K562 (cell line): ENCODE measurements at regions not wholly inside any gene's neighbourhood (a gene's known extent, or its start where the extent isn't known, plus 50 kb on each side); places are given as distances from the start of the nearest gene placed in this dataset.
A peak's percentile ranks its signal among the peaks of the same experiment; 100 is the strongest.
"Not testable (repeated sequence)": the region's sequence is repeated elsewhere in the genome, so short reads cannot be mapped to it uniquely, and the experiment has no call there.

Experiments
- ATAC-seq: fragments of 200-7000 bp; cut with Tn5 transposase; 3 replicates; pipeline ENCODE4 v1.9.1; 2020; ENCODE audit warnings: moderate library complexity
- BruUV-seq: library from RNA; stranded (reverse); fragments of 400-500 nt; replicated peaks from 2 replicates; lab custom pipeline; 2021; lab: Mats Ljungman, UMichigan
- CTCF ChIA-PET: fragments of 300-600 bp; formaldehyde crosslinking; extraction: SDS; loops from one replicate; lab custom pipeline; 2021; ENCODE audit warnings: low intra/inter-chr PET ratio; lab: Yijun Ruan, JAX
- POLR2A ChIA-PET: fragments of 300-600, 350-650 bp; sonication (Branson Sonifier 250); formaldehyde crosslinking; extraction: SDS; loops from one replicate; lab custom pipeline; 2021; ENCODE audit warnings: antibody characterized with exemption, inconsistent platforms; lab: Yijun Ruan, JAX
- DNase-seq, 4 experiments: peaks; one replicate each; pipeline versions ENCODE4 v3.0.0 to v3.0.0-alpha.2; 2011 to 2018; ENCODE audit warnings: low spot score in 3 of 4, mixed read lengths in 3 of 4; ENCODE audit errors: extremely low read depth in 1 of 4
- FAIRE-seq: peaks from 2 replicates; lab custom pipeline; 2011; peaks lifted over from hg19 to GRCh38; lab: Jason Lieb, UNC
- H2AFZ ChIP-seq: 2 replicates; pipeline ENCODE4 v1.6.0; 2011; ENCODE audit warnings: low read depth, low read length, control low read depth, inconsistent platforms
- H3K27ac ChIP-seq: fragments of 200-600 bp; 3 replicates; pipeline ENCODE4 v1.8.0; 2011; ENCODE audit warnings: low read depth, mild to moderate bottlenecking, control low read depth, inconsistent platforms, low read length, moderate library complexity, mixed read lengths; ENCODE audit errors: extremely low read depth
- H3K27me3 ChIP-seq, 2 experiments: fragments of 300-600 bp in 1 of 2; 2 replicates in 1 of 2; 3 replicates in 1 of 2; pipeline versions ENCODE4 v1.6.0 to v1.8.0; 2011; ENCODE audit warnings: inconsistent platforms in 2 of 2, low read length in 2 of 2, mild to moderate bottlenecking in 1 of 2, mixed read lengths in 1 of 2, moderate library complexity in 1 of 2; ENCODE audit not compliant: control insufficient read depth in 2 of 2, insufficient read depth in 2 of 2
- H3K36me3 ChIP-seq: fragments of 300-600 bp; 3 replicates; pipeline ENCODE4 v1.8.0; 2011; ENCODE audit warnings: mild to moderate bottlenecking, low read length, inconsistent platforms; ENCODE audit not compliant: control insufficient read depth, insufficient read depth
- H3K4me1 ChIP-seq, 2 experiments: fragments of 200-600 bp in 1 of 2; replicated peaks in 1 of 2; 2 replicates in 1 of 2; 3 replicates in 1 of 2; pipeline versions ENCODE4 v1.5.1 to v1.8.0; 2011; ENCODE audit warnings: inconsistent platforms in 2 of 2, low read length in 2 of 2, mild to moderate bottlenecking in 1 of 2, mixed read lengths in 1 of 2, moderate library complexity in 1 of 2; ENCODE audit not compliant: control insufficient read depth in 2 of 2, insufficient read depth in 2 of 2
- H3K4me2 ChIP-seq: 2 replicates; pipeline ENCODE4 v1.6.1; 2011; ENCODE audit warnings: low read length, control low read depth, inconsistent platforms, mixed read lengths; ENCODE audit not compliant: insufficient read depth
- H3K4me3 ChIP-seq: fragments of 200-600 bp; sonication (generic), shearing (Covaris generic); 2 replicates; pipeline ENCODE4 v1.5.1; 2016; ENCODE audit warnings: control low read depth, inconsistent platforms
- H3K79me2 ChIP-seq: fragments of 200-600 bp; 3 replicates; pipeline ENCODE4 v1.8.0; 2011; ENCODE audit warnings: low read length, inconsistent platforms; ENCODE audit not compliant: control insufficient read depth, insufficient read depth
- H3K9ac ChIP-seq, 2 experiments: 2 replicates each; pipeline versions ENCODE4 v1.6.0 to v1.6.1; 2011; ENCODE audit warnings: low read depth in 2 of 2, low read length in 2 of 2, control low read depth in 1 of 2, inconsistent platforms in 1 of 2, mild to moderate bottlenecking in 1 of 2, mixed read lengths in 1 of 2; ENCODE audit not compliant: insufficient read depth in 1 of 2
- H3K9me1 ChIP-seq: one replicate; pipeline ENCODE4 v1.6.0; 2011; ENCODE audit warnings: inconsistent platforms, mild to moderate bottlenecking, low read length, moderate library complexity; ENCODE audit not compliant: control insufficient read depth, insufficient read depth
- H3K9me3 ChIP-seq: replicated peaks from 2 replicates; pipeline ENCODE4 v1.5.1; 2011; ENCODE audit warnings: low read depth, low read length, inconsistent platforms; ENCODE audit not compliant: control insufficient read depth, insufficient read depth
- H4K20me1 ChIP-seq: replicated peaks from 2 replicates; pipeline ENCODE4 v1.6.1; 2011; ENCODE audit warnings: low read length, inconsistent platforms, mixed read lengths; ENCODE audit not compliant: control insufficient read depth, insufficient read depth
- RAD21 ChIP-seq, 2 experiments: fragments of 250-450 bp in 1 of 2; fragments of 450-650 bp in 1 of 2; sonication (Bioruptor Pico) in 1 of 2; formaldehyde crosslinking in 1 of 2; IDR thresholded peaks in 1 of 2; conservative IDR thresholded peaks in 1 of 2; 2 replicates each; pipeline versions ENCODE4 v1.4.0 to v1.8.0; 2020 to 2022; ENCODE audit warnings: mild to moderate bottlenecking in 2 of 2, moderate library complexity in 1 of 2
- WGBS: fragments of 100-300 bp; shearing (Covaris generic); methylation state at CpG from one replicate; pipeline ENCODE4 v1.1.6; 2016; ENCODE audit warnings: low coverage, mixed read lengths; ENCODE audit not compliant: insufficient coverage; ENCODE audit errors: missing lambda C conversion rate; 5-methylcytosine and 5-hydroxymethylcytosine counted together
- in situ Hi-C: fragments of 300-500 bp; cut with MboI; formaldehyde crosslinking; loops from 4 replicates; pipeline ENCODE4 v1.15.0; 2018; ENCODE audit warnings: inconsistent platforms, mixed read lengths
- intact Hi-C: fragments of 100-400 bp; cut with micrococcal nuclease; formaldehyde crosslinking; loops from 2 replicates; pipeline ENCODE4 v1.14.2; 2022
- TF ChIP-seq, protein P1 (sequence below), 3 experiments: IDR thresholded peaks in 2 of 3; conservative IDR thresholded peaks in 1 of 3; 2 replicates each; pipeline ENCODE4 v1.5.1; 2011 to 2012; ENCODE audit warnings: low read length in 3 of 3, mild to moderate bottlenecking in 3 of 3, control low read depth in 2 of 3, improper control_type of control experiment in 1 of 3, inconsistent platforms in 1 of 3, low read depth in 1 of 3, mixed read lengths in 1 of 3, moderate library complexity in 1 of 3; ENCODE audit not compliant: insufficient read depth in 2 of 3

DNA sequence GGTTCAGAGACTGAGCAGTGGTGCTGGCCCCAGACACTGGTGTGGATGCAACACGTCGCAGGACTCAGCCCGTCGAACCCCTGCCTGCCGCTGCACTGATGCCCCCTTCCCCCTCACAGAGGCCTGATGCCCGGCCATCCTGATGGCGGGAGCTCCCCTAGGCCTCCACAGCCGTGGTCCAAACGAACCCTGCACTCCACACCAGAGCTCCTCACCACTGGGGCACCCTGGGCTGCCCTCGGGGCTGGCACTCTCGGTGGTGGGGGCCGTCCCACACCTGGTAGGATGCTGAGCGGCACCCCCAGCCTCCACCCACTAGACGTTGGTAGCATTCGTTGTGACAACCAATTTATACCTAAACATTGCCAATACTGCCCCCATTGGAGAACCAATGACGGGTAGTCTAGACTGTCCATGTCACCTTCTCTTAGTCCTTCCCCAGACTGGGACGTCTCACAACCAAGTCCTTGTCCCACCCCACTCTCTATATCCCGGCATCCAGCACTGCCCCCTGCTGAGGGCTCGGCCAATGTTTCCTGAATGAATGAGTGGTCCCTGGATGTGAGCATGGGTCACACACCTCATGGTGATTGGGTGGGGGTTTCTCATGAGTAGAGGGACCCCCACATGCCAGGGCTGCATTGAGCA lies 360.4 kb downstream of the SPATA31A7 start:
- in situ Hi-C loops, BruUV-seq, H3K4me1 ChIP-seq: not testable (repeated sequence)
- WGBS = 57% methylated on average over 9 of the region's 19 CpGs
- ATAC-seq = peak; percentile 80
- TF ChIP-seq RAD21 (CRISPR knock-in tag; conservative IDR thresholded peaks at IDR 0.05 in 1 of 2, IDR thresholded peaks at IDR 0.05 in 1 of 2) = 0 out of 4 replicates have a peak, but pooled peaks of 1 of the 2 experiments have one; percentile 17
- TF ChIP-seq, protein P1, sequence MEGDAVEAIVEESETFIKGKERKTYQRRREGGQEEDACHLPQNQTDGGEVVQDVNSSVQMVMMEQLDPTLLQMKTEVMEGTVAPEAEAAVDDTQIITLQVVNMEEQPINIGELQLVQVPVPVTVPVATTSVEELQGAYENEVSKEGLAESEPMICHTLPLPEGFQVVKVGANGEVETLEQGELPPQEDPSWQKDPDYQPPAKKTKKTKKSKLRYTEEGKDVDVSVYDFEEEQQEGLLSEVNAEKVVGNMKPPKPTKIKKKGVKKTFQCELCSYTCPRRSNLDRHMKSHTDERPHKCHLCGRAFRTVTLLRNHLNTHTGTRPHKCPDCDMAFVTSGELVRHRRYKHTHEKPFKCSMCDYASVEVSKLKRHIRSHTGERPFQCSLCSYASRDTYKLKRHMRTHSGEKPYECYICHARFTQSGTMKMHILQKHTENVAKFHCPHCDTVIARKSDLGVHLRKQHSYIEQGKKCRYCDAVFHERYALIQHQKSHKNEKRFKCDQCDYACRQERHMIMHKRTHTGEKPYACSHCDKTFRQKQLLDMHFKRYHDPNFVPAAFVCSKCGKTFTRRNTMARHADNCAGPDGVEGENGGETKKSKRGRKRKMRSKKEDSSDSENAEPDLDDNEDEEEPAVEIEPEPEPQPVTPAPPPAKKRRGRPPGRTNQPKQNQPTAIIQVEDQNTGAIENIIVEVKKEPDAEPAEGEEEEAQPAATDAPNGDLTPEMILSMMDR (IDR thresholded peaks at IDR 0.05 in 2 of 3, conservative IDR thresholded peaks at IDR 0.05 in 1 of 3; ENCODE audit: insufficient read depth in 2 of 3, low read depth in 1 of 3, low read length in 3 of 3) = 0 out of 6 replicates have a peak, but pooled peaks of 1 of the 3 experiments have one; percentile 22
- TF ChIP-seq, all 486 proteins: peak for 2; not testable (repeated sequence) for 484
- CTCF ChIA-PET, H3K9me3 ChIP-seq, H3K4me2 ChIP-seq, H3K36me3 ChIP-seq, H4K20me1 ChIP-seq, intact Hi-C loops, H3K9me1 ChIP-seq, H3K9ac ChIP-seq, H2AFZ ChIP-seq, H3K79me2 ChIP-seq, POLR2A ChIA-PET, H3K27me3 ChIP-seq, FAIRE-seq, H3K4me3 ChIP-seq, H3K27ac ChIP-seq: not testable (repeated sequence)
- peak in 1 of 4 experiments; percentile 12 for DNase-seq
